HG02840 (cell line): ENCODE measurements at regions not wholly inside any gene's neighbourhood (a gene's known extent, or its start where the extent isn't known, plus 50 kb on each side); places are given as distances from the start of the nearest gene placed in this dataset.

Experiments used
- ATAC-seq: cut with Tn5 transposase; IDR thresholded peaks from one replicate; pipeline ENCODE4 v1.9.1; 2021; ENCODE audit warnings: mild to moderate bottlenecking, moderate library complexity, moderate number of reproducible peaks; ENCODE audit not compliant: unreplicated experiment, low FRiP score

DNA sequence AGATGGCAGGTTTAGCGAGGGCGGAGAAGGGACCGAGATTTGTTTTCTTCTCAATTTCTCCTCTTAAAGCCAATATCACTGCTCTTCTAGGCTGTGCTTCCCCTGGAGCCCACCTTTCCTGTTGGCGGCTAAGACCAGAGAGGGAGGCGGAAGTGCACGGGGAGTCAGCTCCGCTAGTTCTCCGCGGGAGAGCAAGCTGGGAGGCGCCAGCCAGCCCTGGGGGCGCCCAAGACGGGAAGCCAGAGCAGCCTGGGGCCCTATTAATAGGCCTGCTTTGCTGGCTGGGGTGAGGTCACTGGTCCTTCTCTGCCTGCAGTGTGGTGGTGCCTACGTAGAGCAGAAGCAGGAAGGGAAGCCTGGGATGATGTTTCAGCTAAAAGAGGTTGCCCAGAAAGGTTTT lies 61.6 kb downstream of the LSM5 start:
- no peak for ATAC-seq

- no peak for ATAC-seq
Measured at GRCh38 chr7:32427769-32428291, 62.4 kb downstream of the LSM5 start.

DNA sequence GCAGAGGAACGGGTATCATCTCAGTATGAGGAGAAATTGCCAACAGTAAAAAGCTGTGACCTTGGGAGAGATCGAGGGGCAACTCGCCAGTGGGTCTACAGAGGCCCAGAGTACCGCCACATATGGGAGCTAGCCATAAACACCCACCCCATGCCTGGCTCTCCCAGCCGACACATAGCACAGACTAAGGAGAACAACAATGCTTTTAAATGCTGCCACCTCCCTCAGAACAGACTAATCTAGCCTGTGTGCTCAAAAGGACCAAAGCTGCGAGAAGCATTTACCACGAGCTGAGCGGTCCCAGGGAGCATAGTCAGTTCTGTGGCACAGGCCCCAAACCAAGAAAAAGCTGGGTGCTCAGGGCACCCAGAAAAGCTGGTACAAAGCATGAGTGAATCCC lies 73.3 kb downstream of the LSM5 start:
- ATAC-seq = no peak

- ATAC-seq = no peak
Measured at GRCh38 chr7:32415936-32416335, 74.2 kb downstream of the LSM5 start.

GRCh38 chr7:32415519-32415918 lies 74.7 kb downstream of the LSM5 start:
- no peak for ATAC-seq

DNA sequence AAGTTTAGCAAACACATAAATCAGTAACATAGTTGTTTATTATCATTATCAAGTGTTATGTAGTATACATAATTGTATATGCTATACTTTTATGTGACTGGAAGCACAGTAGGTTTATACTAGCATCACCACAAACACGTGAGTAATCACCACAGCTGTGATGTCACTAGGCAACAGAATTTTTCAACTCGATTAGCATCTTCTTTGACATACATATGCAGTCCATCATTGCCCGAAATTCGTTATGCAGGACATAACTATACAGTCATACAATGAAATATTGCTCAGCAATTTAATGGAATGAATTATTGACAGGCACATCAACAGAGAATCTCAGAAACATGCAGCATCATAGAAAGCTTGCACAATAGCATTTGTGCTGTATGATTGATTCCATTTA lies 77.7 kb downstream of the LSM5 start:
- ATAC-seq = no peak

DNA sequence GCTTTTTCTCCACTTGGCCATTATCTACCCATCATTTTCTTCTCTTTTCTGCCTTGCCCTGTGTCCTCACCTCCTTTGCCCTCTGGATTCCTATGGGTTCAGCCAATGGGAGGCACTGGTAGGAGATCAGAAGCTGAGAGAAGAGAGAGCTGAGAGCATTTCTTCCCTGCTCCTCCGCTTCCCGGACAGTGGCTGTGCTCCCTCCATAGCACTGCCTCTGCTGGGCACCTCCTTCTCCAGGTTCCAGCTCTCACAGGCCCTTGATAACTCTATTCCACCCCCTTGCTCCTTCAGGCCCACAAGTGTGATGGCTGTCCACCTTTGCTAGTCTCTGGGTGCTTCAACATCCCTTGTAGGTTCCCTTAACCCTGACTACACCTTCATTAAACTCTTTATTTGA lies 79.6 kb downstream of the LSM5 start:
- ATAC-seq = no peak

- no peak for ATAC-seq
Measured at GRCh38 chr7:32406386-32406785, 83.8 kb downstream of the LSM5 start.

DNA sequence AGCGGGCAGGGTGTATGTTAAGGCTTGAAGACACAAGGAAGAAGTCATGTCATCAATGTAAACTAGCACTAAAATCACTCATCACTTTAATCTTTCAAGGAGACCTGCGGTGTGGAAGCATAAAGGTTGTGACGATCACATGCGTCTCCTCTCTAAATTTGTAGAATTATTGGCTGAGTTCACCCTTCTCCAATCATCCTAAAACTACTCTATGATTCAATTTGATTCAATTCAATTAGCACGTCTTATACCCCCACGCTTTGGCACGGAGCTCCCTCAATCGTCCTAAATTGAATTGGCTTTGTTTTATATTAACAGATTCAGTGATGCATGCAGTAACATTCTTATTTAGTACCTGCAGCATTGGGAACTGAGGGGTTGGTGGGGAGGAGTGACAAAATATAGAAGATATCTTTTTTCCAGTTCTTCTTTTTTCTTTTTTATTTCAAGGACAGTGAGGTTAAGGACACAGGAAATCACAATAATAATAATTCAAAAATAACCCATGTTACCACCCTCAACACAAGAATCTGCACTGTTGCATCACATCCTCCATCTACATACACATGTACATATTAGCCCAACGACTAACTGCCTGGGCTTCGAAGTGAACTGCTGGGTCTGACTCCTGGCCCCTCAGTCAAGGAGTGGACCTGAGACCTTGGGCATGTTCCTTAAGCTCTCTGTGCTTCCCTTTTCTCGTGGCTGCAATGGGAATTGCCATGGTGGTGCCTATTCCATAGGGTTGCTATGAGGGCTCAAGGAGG lies 86.5 kb downstream of the LSM5 start:
- no peak for ATAC-seq

DNA sequence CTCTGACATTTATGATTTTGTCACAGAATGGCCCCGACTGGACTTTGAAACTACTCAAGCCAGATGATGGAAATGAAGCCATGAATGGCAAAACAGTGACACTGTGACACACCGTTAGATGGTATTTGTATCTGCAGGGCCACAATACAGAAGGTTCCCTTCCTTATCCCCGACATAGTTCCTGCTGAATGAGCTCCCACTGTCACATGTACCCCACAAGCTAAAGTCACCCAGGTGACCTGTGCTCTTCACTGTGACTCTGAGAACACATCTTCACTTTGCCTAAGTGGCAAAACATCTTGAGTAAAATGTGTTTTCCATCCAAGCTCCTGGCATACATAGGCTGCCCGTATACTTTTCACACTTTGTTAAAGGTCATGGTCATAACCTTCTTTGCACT lies 89.5 kb downstream of the LSM5 start:
- ATAC-seq = no peak

- ATAC-seq = no peak
Measured at GRCh38 chr7:32399311-32399710, 90.9 kb downstream of the LSM5 start.

DNA sequence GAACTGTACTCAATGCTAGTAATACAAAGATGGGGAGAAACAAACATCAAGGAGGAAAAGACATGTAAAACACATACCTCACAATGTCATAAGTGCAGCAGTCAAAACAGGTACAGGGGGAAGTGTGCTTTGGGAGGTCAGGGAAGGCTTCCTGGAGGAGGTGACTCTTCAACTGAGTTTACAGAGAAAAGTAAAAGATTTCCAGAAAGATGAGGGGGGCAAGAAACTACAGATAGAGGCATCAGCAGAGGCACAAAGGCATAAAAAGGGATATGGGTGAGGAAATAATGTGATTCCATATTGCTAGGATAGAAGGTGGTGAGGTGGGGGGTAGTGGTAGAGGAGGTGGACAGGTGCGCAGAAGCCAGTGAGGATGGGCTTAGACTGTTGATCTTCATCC lies 95.0 kb downstream of the LSM5 start:
- ATAC-seq = no peak

DNA sequence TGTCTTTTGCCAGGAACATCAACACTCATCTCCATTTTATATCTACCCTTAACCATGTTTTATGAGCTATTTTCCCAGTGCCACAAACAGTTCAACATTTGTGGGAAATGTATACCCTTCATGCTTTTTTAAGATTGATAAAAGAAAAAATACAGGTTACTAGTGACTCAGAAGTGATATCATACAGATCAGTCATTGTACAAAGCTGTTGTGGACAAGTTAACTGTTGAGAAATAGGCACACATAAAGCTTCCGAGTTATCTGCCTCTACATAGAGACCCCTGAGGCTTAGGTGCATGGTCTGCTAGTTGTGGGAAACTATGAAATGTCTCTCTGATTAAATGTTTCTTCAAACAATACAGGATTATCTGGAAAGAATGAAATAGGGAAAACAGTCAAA lies 96.3 kb downstream of the LSM5 start:
- no peak for ATAC-seq

DNA sequence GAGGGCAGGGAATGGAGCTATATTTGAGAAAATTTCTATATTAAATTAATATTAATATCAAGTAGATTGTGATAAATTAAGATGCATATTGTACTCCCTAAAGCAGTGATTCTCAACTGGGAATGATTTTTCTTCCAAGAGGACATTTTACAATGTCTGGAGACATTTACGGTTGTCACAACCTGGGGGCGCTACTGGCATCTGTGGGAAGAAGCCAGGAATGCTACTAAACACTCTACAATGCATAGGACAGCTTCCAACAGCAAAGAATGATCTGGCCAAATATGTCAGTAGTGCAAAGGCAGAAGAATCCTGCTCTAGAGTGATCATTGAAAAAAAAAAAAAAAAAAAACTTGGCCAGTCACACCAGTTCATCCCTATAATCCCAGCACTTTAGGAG lies 100.0 kb downstream of the LSM5 start:
- no peak for ATAC-seq

GRCh38 chr7:32385316-32385956 lies 104.7 kb downstream of the LSM5 start:
- no peak for ATAC-seq

GRCh38 chr7:32381024-32381601 lies 109.1 kb downstream of the LSM5 start:
- no peak for ATAC-seq

- no peak for ATAC-seq
Measured at GRCh38 chr7:32379510-32380112, 110.6 kb downstream of the LSM5 start.

DNA sequence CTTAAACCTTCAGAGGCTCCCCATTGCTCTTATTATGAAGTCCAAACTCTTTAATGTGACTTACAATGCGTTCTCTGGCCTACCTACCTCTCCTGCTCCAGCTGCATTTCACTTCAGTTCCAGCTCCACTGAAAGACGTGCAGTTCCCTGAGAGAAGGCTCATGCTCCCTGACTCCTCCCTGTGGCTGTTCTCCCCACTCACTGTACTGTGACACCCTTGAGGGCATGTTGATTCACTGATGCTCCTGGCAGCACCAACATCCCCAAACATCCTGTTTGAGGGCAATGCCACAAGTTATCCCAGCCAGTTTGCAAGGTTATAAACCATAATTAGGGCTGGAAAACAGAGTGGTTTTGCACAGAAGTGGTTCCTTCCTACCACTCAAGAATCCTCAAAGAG lies 111.2 kb downstream of the LSM5 start:
- no peak for ATAC-seq

DNA sequence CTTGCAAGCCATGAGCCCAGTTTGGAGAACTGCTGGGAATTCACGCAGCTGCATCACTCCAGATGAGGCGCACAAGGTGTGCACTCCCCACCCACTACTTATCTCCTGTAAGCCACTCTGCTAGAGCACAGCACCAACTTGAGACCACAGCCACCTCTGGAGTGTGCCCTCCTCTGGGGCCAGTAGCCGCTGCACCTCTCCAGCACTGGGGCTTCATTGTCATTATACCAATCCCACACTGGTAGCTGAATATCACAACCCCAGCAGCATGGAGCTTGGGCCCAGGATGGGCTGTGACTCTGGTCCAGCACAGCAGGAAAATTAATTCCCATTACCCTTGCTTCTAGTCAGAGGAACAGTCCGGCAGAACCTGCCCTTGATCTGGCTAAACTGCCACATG lies 125.6 kb downstream of the LSM5 start:
- no peak for ATAC-seq

GRCh38 chr7:32360127-32360526 lies 130.1 kb downstream of the LSM5 start:
- ATAC-seq = no peak

DNA sequence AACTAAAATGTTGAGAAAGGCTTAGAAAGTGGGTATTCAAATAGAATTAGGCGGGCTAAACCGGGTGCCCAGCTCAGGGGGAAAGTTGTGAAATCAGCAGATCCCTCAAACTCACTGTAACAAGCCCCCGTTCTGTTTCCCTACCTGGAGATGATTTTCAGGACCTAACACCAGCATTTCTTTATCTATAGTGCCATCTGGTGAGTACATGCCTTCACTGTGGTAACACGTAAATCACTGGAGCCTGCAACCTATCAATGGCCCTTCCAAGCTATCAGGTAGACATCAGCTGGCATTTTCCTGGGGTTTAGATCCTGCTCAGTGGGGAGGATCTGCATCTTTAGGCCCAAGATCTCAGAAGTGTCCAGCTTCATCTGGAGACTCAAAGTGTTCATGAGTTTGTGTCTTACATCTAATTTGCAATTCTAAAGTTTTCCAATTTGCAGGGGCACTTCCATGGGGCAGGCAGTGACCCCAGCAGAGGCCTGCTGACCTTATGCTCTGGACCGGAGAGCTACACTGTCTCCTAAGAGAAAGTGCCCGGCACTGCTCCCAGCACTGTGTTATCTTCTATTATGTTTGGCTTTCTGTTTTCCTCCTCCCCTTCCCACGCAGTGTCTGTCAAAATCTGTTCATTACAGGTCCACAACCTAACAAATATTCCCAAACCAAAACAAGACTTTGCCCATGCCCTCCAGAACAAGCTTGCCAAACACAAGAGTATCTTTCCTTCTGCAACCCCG lies 132.5 kb downstream of the LSM5 start:
- no peak for ATAC-seq
